Transverse colon (tissue), 4 donors: ENCODE measurements at regions not wholly inside any gene's neighbourhood (a gene's known extent, or its start where the extent isn't known, plus 50 kb on each side); places are given as distances from the start of the nearest gene placed in this dataset.

Experiments used
- DNase-seq: peaks from one replicate; pipeline ENCODE4 v3.0.0-alpha.2; 2019
- H3K27ac ChIP-seq, 4 donors: fragments of 200-600 bp; sonication (generic); 2 replicates each; pipeline ENCODE4 v1.5.1; 2016 to 2018; ENCODE audit warnings: inconsistent platforms in 4 of 4
- H3K27me3 ChIP-seq: fragments of 200-600 bp; sonication (generic); 2 replicates; pipeline ENCODE4 v1.5.1; 2017; ENCODE audit warnings: inconsistent platforms
- H3K36me3 ChIP-seq, 4 donors: fragments of 200-600 bp; sonication (generic); 2 replicates each; pipeline ENCODE4 v1.5.1; 2017 to 2019; ENCODE audit warnings: inconsistent platforms in 4 of 4
- H3K4me1 ChIP-seq, 4 donors: fragments of 200-600 bp; sonication (generic); 2 replicates each; pipeline ENCODE4 v1.5.1; 2017 to 2020; ENCODE audit warnings: inconsistent platforms in 4 of 4
- H3K4me3 ChIP-seq, 4 donors: fragments of 200-600 bp; sonication (generic); 1 replicate in 1 of 4; 2 replicates in 3 of 4; pipeline versions ENCODE4 v1.5.1 to v1.6.1; 2017 to 2019; ENCODE audit warnings: inconsistent platforms in 4 of 4
- H3K9me3 ChIP-seq, 2 donors: fragments of 200-600 bp; sonication (generic); 2 replicates each; pipeline ENCODE4 v1.5.1; 2017 to 2019; ENCODE audit warnings: inconsistent platforms in 2 of 2
- EP300 ChIP-seq: sonication (generic); formaldehyde crosslinking; IDR thresholded peaks from one replicate; pipeline ENCODE4 v1.6.1; 2017; ENCODE audit warnings: antibody characterized with exemption, low read depth
- POLR2A ChIP-seq: fragments of 450-650 bp; IDR thresholded peaks from one replicate; pipeline ENCODE4 v1.6.1; 2016; ENCODE audit warnings: antibody characterized with exemption, mild to moderate bottlenecking, moderate library complexity
- POLR2AphosphoS5 ChIP-seq, 3 donors: sonication (generic); formaldehyde crosslinking; IDR thresholded peaks; one replicate each; pipeline ENCODE4 v1.6.1; 2016; ENCODE audit warnings: antibody characterized with exemption in 3 of 3
- WGBS, 2 donors: methylation state at CpG; one replicate each; pipeline ENCODE4 v1.1.5; 2018; ENCODE audit warnings: low coverage in 1 of 2; 5-methylcytosine and 5-hydroxymethylcytosine counted together
- in situ Hi-C, 4 donors: fragments of 200-750 bp; cut with MboI; loops; one replicate each; pipeline versions ENCODE4 v1.15.0 to v1.15.1; 2017; ENCODE audit warnings: low sequenced_read_pairs in 3 of 4, low pct_ligation_motif_present in 1 of 4, low pct_unique_long_range_greater_than_20kb in 1 of 4
- intact Hi-C: fragments of 100-400 bp; cut with DNase I; formaldehyde crosslinking; loops from one replicate; pipeline ENCODE4 v1.15.1; 2023; ENCODE audit warnings: low total_unique reads
- TF ChIP-seq, protein P1 (sequence below), 5 experiments: fragments of 200-600 bp in 3 of 5; fragments of 450-650 bp in 2 of 5; sonication (generic) in 3 of 5; IDR thresholded peaks; 1 replicate in 2 of 5; 2 replicates in 3 of 5; pipeline ENCODE4 v1.5.1; 2016 to 2017; ENCODE audit warnings: antibody characterized with exemption in 5 of 5, inconsistent platforms in 3 of 5, mild to moderate bottlenecking in 2 of 5, moderate library complexity in 1 of 5

DNA sequence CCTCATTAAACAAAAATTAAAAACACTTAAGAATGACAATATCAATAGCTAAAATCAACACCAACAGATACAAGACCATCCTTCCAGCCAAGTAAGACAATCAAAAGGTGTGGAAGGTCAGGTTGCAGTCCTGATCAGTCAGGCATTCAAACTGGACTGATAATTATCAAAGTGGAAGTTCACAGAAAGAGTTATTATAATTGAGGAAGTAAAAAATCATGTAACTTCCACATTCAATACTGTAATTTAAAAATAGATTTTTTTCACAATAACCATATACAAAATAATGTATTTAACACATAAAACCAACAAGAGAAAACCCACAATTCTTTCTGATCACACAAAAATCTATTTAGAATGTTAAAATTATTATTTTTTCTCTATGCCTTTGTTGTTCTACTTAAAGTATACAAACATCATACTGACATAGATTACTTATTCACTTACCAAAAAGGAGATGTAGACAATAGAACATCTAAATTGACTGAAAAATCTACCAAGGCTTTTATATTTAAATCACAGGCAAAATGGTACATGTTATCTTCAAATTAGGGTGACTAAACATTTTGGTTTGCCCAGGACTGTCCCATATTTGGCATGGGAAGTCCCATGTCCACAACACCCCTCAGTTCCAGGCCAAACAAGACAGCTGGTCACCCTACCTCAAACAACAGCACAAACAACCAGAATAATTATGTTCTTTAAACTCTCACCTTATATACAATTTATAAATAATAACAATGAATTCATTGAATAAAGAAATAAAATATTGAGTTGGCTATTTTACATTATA lies 142.5 kb upstream of the SLC24A2 start:
- DNase-seq, result no peak
- intact Hi-C loops, result no loop called here
- in situ Hi-C loops, result loop anchor here in 3 of 4 donors (25.0 kb wide), 3 partner anchors 406 to 1181 kb away; no protein-coding TSS in a partner anchor
- H3K36me3 ChIP-seq, result no peaks in the 10 kb centered on the region
- H3K27ac ChIP-seq, result no peak overlapping the region
- no peaks in the 10 kb centered on the region for H3K9me3 ChIP-seq
- H3K27me3 ChIP-seq, result no peaks in the 10 kb centered on the region
- no peak overlapping the region for H3K4me3 ChIP-seq
- peaks cover 0 to 4% (median under 1%) of the 10 kb centered on the region in 4 donors for H3K4me1 ChIP-seq
- no peak for TF ChIP-seq EP300

DNA sequence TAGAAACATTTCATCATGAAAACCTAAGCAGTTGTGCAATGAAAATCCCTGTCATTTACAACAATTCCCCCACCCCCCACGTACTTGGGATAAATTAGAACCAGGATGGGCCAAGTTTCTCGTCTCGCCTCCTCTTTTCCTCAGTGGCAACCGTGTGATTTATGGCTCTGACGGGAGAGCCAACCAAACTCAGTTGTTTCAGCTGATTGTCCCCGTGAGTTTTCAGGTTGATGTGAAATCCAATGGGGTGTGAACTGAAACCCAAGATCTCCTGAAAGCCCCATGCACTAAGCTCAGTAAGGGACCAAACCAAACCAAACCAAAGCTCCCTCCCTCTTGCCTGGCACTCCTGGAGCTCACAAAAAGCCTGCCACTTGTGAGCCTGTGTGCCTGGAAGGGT lies 138.7 kb upstream of the SLC24A2 start:
- intact Hi-C loops (loop anchor here (5.0 to 10.0 kb wide), 3 partner anchors 697 to 1185 kb away; partner anchors contain the start of gene MLLT3), in situ Hi-C loops (loop anchor here (5.0 to 25.0 kb wide), 6 partner anchors 410 to 1185 kb away; no protein-coding TSS in a partner anchor)
- TF ChIP-seq POLR2AphosphoS5 (IDR thresholded peaks at IDR 0.05) (no peak), EP300 (no peak), POLR2A (no peak)
- TF ChIP-seq, protein P1, sequence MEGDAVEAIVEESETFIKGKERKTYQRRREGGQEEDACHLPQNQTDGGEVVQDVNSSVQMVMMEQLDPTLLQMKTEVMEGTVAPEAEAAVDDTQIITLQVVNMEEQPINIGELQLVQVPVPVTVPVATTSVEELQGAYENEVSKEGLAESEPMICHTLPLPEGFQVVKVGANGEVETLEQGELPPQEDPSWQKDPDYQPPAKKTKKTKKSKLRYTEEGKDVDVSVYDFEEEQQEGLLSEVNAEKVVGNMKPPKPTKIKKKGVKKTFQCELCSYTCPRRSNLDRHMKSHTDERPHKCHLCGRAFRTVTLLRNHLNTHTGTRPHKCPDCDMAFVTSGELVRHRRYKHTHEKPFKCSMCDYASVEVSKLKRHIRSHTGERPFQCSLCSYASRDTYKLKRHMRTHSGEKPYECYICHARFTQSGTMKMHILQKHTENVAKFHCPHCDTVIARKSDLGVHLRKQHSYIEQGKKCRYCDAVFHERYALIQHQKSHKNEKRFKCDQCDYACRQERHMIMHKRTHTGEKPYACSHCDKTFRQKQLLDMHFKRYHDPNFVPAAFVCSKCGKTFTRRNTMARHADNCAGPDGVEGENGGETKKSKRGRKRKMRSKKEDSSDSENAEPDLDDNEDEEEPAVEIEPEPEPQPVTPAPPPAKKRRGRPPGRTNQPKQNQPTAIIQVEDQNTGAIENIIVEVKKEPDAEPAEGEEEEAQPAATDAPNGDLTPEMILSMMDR (IDR thresholded peaks at IDR 0.05), result no peak
- DNase-seq, result no peak
- Histone ChIP-seq H3K36me3 (no peaks in the 10 kb centered on the region), H3K4me3 (no peak overlapping the region), H3K4me1 (peaks cover 0 to 10% (median 3%) of the 10 kb centered on the region in 4 donors), H3K27me3 (peaks cover 6% of the 10 kb centered on the region), H3K27ac (no peak overlapping the region), H3K9me3 (no peaks in the 10 kb centered on the region)
- WGBS, 2 donors, result 87 to 98% methylated on average over 5 to 6 of the region's 6 CpGs

DNA sequence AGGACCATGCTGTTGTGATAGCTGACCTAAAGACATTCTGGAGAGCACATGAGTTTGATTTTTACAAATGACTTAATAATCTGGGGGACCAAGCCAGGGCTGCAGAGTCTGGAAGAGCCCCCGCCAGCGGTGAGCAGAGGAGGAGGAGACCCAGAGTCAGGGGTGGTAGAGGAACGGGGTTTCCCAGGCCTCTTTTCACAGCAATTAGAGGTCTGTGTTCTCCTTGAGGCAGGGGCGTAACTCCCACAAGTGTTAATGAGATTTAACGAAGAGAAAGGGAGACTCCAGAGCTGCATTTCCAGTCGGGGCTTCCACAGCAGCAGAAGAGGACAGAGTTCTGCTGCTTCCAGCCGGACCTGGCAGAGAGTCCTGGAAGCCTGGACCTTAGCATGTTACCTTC lies 137.9 kb upstream of the SLC24A2 start:
- in situ Hi-C loops, result loop anchor here (5.0 to 25.0 kb wide), 6 partner anchors 411 to 1186 kb away; no protein-coding TSS in a partner anchor
- no peak for DNase-seq
- Histone ChIP-seq H3K36me3 (no peaks in the 10 kb centered on the region), H3K4me3 (no peak overlapping the region), H3K4me1 (peaks cover 0 to 10% (median 3%) of the 10 kb centered on the region in 4 donors), H3K27me3 (peaks cover 6% of the 10 kb centered on the region), H3K27ac (no peak overlapping the region), H3K9me3 (no peaks in the 10 kb centered on the region)
- intact Hi-C loops, result loop anchor here (5.0 to 10.0 kb wide), 3 partner anchors 698 to 1186 kb away; partner anchors contain the start of gene MLLT3
- WGBS, 2 donors, result 80 to 83% methylated on average over 2 to 7 of the region's 7 CpGs
- TF ChIP-seq EP300 (no peak), POLR2A (no peak), POLR2AphosphoS5 (IDR thresholded peaks at IDR 0.05) (no peak)
- TF ChIP-seq, protein P1 (IDR thresholded peaks at IDR 0.05), result no peak

DNA sequence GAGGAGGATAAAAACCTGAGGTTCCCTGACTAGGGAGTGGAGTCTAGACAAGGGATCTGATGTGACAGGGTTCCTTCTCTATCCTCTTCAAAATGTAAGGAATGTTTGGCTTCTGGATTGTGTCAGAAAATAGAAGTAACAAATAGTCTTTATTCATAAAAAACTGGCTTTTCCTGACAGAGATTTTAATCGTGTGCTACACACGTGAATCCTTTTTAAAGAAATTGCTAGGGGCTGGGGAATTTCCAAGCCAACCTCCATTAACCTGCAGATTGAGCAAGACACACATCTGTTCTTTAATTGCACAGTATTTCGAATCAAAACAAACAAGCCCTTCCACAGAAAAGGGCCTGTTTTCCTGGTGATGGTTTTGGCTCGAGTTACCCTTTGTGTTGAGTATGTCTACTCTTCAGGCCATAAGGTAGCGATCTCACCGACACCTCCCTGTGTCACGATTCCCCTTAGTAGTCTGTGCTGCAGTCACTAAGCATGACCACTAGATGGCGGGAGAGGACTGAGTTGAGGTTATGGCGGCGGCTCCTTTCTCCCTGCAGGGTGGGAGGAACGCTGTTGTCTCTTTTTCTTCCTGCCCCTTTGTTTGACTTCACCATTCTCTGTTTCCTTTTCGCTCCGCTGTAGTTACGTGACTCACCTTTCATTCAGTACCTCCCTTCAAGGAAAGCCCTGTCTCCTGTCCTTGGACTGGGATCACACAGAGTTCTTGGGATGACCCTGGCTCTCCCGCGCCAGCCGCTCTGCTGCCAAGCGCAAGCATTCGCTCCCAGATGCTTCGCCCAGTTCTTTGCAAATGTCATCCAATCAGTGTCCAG lies 137.1 kb upstream of the SLC24A2 start:
- in situ Hi-C loops (loop anchor here (5.0 to 25.0 kb wide), 6 partner anchors 411 to 1186 kb away; no protein-coding TSS in a partner anchor), intact Hi-C loops (loop anchor here (5.0 to 10.0 kb wide), 3 partner anchors 699 to 1186 kb away; partner anchors contain the start of gene MLLT3)
- H3K4me1 ChIP-seq, result peaks cover 0 to 10% (median 3%) of the 10 kb centered on the region in 4 donors
- DNase-seq, result peak; percentile 69
- 7 to 13% methylated on average over 14 to 20 of the region's 20 CpGs for WGBS, 2 donors
- TF ChIP-seq, protein P1 (IDR thresholded peaks at IDR 0.05), result peak; percentile 94 to 98 (median 95)
- TF ChIP-seq POLR2AphosphoS5 (IDR thresholded peaks at IDR 0.05) (no peak), POLR2A (no peak)
- H3K9me3 ChIP-seq, result no peaks in the 10 kb centered on the region
- H3K4me3 ChIP-seq, result peak overlapping the region in 3 of 4 donors; percentile 10 to 42 (median 29)
- peaks cover 6% of the 10 kb centered on the region for H3K27me3 ChIP-seq
- no peaks in the 10 kb centered on the region for H3K36me3 ChIP-seq
- H3K27ac ChIP-seq, result no peak overlapping the region
